HepG2 (cell line): ENCODE measurements at regions not wholly inside any gene's neighbourhood (a gene's known extent, or its start where the extent isn't known, plus 50 kb on each side); places are given as distances from the start of the nearest gene placed in this dataset.

ENCODE experiments used
- ATAC-seq: fragments of 200-7000 bp; cut with Tn5 transposase; 3 replicates; pipeline ENCODE4 v1.9.1; 2020; ENCODE audit warnings: mild to moderate bottlenecking, moderate library complexity
- BruUV-seq: library from RNA; stranded (reverse); fragments of 400-500 nt; replicated peaks from 2 replicates; lab custom pipeline; 2021; lab: Mats Ljungman, UMichigan
- CTCF ChIA-PET: fragments of 300-600 bp; formaldehyde crosslinking; extraction: SDS; loops from one replicate; lab custom pipeline; 2021; ENCODE audit warnings: low total read pairs, inconsistent platforms, low intra/inter-chr PET ratio; lab: Yijun Ruan, JAX
- POLR2A ChIA-PET: fragments of 350-600 bp; sonication (Branson Sonifier 250); formaldehyde crosslinking; loops from one replicate; lab custom pipeline; 2020; ENCODE audit warnings: antibody characterized with exemption, inconsistent platforms; lab: Yijun Ruan, JAX
- DNase-seq: peaks from one replicate; pipeline ENCODE4 v3.0.0-alpha.2; 2015; ENCODE audit warnings: low spot score
- FAIRE-seq: peaks from 3 replicates; lab custom pipeline; 2011; peaks lifted over from hg19 to GRCh38; lab: Jason Lieb, UNC
- H2AFZ ChIP-seq: one replicate; pipeline ENCODE4 v1.6.1; 2011; ENCODE audit warnings: low read length, inconsistent platforms
- H3K27ac ChIP-seq: fragments of 300-600 bp; 3 replicates; pipeline ENCODE4 v1.8.0; 2011; ENCODE audit warnings: mixed run types, mild to moderate bottlenecking, mixed read lengths, low read length, inconsistent platforms; ENCODE audit not compliant: insufficient read depth; ENCODE audit errors: extremely low read length
- H3K27me3 ChIP-seq, 2 experiments: fragments of 200-600 bp in 1 of 2; 2 replicates in 1 of 2; 3 replicates in 1 of 2; pipeline versions ENCODE4 v1.6.0 to v1.8.0; 2011; ENCODE audit warnings: low read length in 2 of 2, mild to moderate bottlenecking in 2 of 2, moderate library complexity in 2 of 2, inconsistent platforms in 1 of 2; ENCODE audit not compliant: insufficient read depth in 2 of 2, control insufficient read depth in 1 of 2
- H3K36me3 ChIP-seq, 2 experiments: fragments of 200-600 bp in 1 of 2; replicated peaks in 1 of 2; 2 replicates in 1 of 2; 3 replicates in 1 of 2; pipeline versions ENCODE4 v1.5.1 to v1.8.0; 2011; ENCODE audit warnings: low read length in 2 of 2, inconsistent platforms in 1 of 2; ENCODE audit not compliant: insufficient read depth in 2 of 2, control insufficient read depth in 1 of 2
- H3K4me1 ChIP-seq: 2 replicates; pipeline ENCODE4 v1.5.1; 2012; ENCODE audit warnings: low read length, inconsistent platforms; ENCODE audit not compliant: insufficient read depth
- H3K4me2 ChIP-seq: 2 replicates; pipeline ENCODE4 v1.6.0; 2011; ENCODE audit warnings: low read depth, low read length, inconsistent platforms
- H3K4me3 ChIP-seq, 3 experiments: fragments of 200-600 bp in 1 of 3; sonication (generic), shearing (Covaris generic) in 1 of 3; replicated peaks in 1 of 3; 2 replicates each; pipeline ENCODE4 v1.5.1; 2011 to 2016; ENCODE audit warnings: low read length in 3 of 3, inconsistent platforms in 2 of 3, low read depth in 2 of 3, mild to moderate bottlenecking in 2 of 3, control low read depth in 1 of 3, mixed read lengths in 1 of 3; ENCODE audit not compliant: insufficient read depth in 1 of 3
- H3K79me2 ChIP-seq: one replicate; pipeline ENCODE4 v1.6.1; 2011; ENCODE audit warnings: low read length, inconsistent platforms; ENCODE audit not compliant: insufficient read depth
- H3K9ac ChIP-seq: 2 replicates; pipeline ENCODE4 v1.6.0; 2011; ENCODE audit warnings: mild to moderate bottlenecking, low read depth, low read length, inconsistent platforms; ENCODE audit not compliant: insufficient read depth
- H3K9me3 ChIP-seq: 2 replicates; pipeline ENCODE4 v1.5.1; 2012; ENCODE audit warnings: mild to moderate bottlenecking, low read length
- H4K20me1 ChIP-seq: 2 replicates; pipeline ENCODE4 v1.6.0; 2011; ENCODE audit warnings: inconsistent platforms, mild to moderate bottlenecking, low read length, moderate library complexity; ENCODE audit not compliant: insufficient read depth
- GLMP ChIP-seq: sonication (generic); formaldehyde crosslinking; IDR thresholded peaks from 2 replicates; pipeline ENCODE4 v1.9.0; 2021; ENCODE audit warnings: missing genetic modification reagents, mild to moderate bottlenecking, borderline replicate concordance
- HMGA1 ChIP-seq: sonication (generic); formaldehyde crosslinking; conservative IDR thresholded peaks from 2 replicates; pipeline ENCODE4 v1.4.0; 2020; ENCODE audit warnings: missing genetic modification reagents
- KLF13 ChIP-seq: sonication (generic); formaldehyde crosslinking; IDR thresholded peaks from 2 replicates; pipeline ENCODE4 v1.4.0; 2020; ENCODE audit warnings: mild to moderate bottlenecking, missing genetic modification reagents
- NFIB ChIP-seq: sonication (generic); formaldehyde crosslinking; IDR thresholded peaks from 2 replicates; pipeline ENCODE4 v1.9.0; 2021; ENCODE audit warnings: missing genetic modification reagents, mild to moderate bottlenecking, borderline replicate concordance
- PHF5A ChIP-seq: IDR thresholded peaks from one replicate; pipeline ENCODE4 v1.6.1; 2018; ENCODE audit warnings: low read depth, missing genetic modification reagents; ENCODE audit not compliant: unreplicated experiment
- RAD51 ChIP-seq: fragments of 450-650 bp; IDR thresholded peaks from 2 replicates; pipeline ENCODE4 v1.6.1; 2016; ENCODE audit warnings: borderline replicate concordance
- RFXAP ChIP-seq: sonication (generic); formaldehyde crosslinking; IDR thresholded peaks from 2 replicates; pipeline ENCODE4 v1.4.0; 2020; ENCODE audit warnings: missing genetic modification reagents, borderline replicate concordance
- SMAD3 ChIP-seq: sonication (generic); formaldehyde crosslinking; IDR thresholded peaks from 2 replicates; pipeline ENCODE4 v1.4.0; 2020; ENCODE audit warnings: missing genetic modification reagents
- SP140L ChIP-seq: sonication (generic); formaldehyde crosslinking; IDR thresholded peaks from 2 replicates; pipeline ENCODE4 v1.4.0; 2020; ENCODE audit warnings: missing genetic modification reagents, borderline replicate concordance
- SRSF9 ChIP-seq: fragments of 200-400 bp; formaldehyde crosslinking; IDR thresholded peaks from 2 replicates; pipeline ENCODE4 v1.6.1; 2018; ENCODE audit warnings: borderline replicate concordance, mild to moderate bottlenecking, low read depth, low read length; ENCODE audit not compliant: insufficient read depth, poor library complexity, severe bottlenecking
- ZNF644 ChIP-seq: IDR thresholded peaks from 2 replicates; pipeline ENCODE4 v1.6.1; 2016; ENCODE audit warnings: low read depth
- WGBS: methylation state at CpG from one replicate; pipeline ENCODE4 v1.1.6; 2017; ENCODE audit warnings: low lambda C conversion rate; 5-methylcytosine and 5-hydroxymethylcytosine counted together
- in situ Hi-C: cut with HindIII; loops from 2 replicates; pipeline ENCODE4 v1.10.0; 2017; ENCODE audit warnings: low pct_unique_long_range_greater_than_20kb; ENCODE audit not compliant: extremely low pct_ligation_motif_present
- intact Hi-C: fragments of 100-400 bp; cut with micrococcal nuclease; formaldehyde crosslinking; loops from one replicate; pipeline ENCODE4 v1.10.0; 2022; ENCODE audit not compliant: unreplicated experiment

- WGBS, result 0% methylated on average over 1 of the region's 1 CpG
- Histone ChIP-seq H3K9ac (no peak overlapping the region), H3K9me3 (peaks cover 48% of the 10 kb centered on the region), H3K4me1 (no peaks in the 10 kb centered on the region), H3K79me2 (no peaks in the 10 kb centered on the region), H3K27me3 (no peaks in the 10 kb centered on the region), H2AFZ (no peak overlapping the region), H3K36me3 (no peaks in the 10 kb centered on the region), H3K4me2 (no peak overlapping the region), H4K20me1 (no peaks in the 10 kb centered on the region), H3K27ac (no peak overlapping the region), H3K4me3 (no peak overlapping the region)
- POLR2A ChIA-PET, result no interaction called here
- TF ChIP-seq SRSF9, result no peak
- TF ChIP-seq KLF13 (CRISPR knock-in tag), result no peak
- TF ChIP-seq RAD51, result no peak
- no peak for TF ChIP-seq NFIB (CRISPR knock-in tag)
- no peak for TF ChIP-seq HMGA1
- TF ChIP-seq PHF5A (CRISPR knock-in tag), result no peak
- TF ChIP-seq ZNF644 (CRISPR knock-in tag), result no peak
- no peak for TF ChIP-seq RFXAP (CRISPR knock-in tag)
- no peak for TF ChIP-seq GLMP (CRISPR knock-in tag)
- TF ChIP-seq SMAD3 (CRISPR knock-in tag), result no peak
- TF ChIP-seq SP140L (CRISPR knock-in tag), result no peak
- no peak for FAIRE-seq
- ATAC-seq, result no peak
- CTCF ChIA-PET, result no interaction called here
- intact Hi-C loops (no loop called here), in situ Hi-C loops (no loop called here)
- DNase-seq, result no peak
- no TSS peak for BruUV-seq
Measured at GRCh38 chr1:196102826-196103225, 505.4 kb downstream of the KCNT2 start.
